NB4 (cell line): ENCODE measurements at regions not wholly inside any gene's neighbourhood (a gene's known extent, or its start where the extent isn't known, plus 50 kb on each side); places are given as distances from the start of the nearest gene placed in this dataset.

Experiments used
- DNase-seq: peaks from one replicate; pipeline ENCODE4 v3.0.0; 2010; ENCODE audit warnings: low read depth
- H3K4me3 ChIP-seq: one replicate; pipeline ENCODE4 v1.5.1; 2011; ENCODE audit warnings: mild to moderate bottlenecking, low read depth, low read length, moderate library complexity
- MYC ChIP-seq: IDR thresholded peaks from 2 replicates; pipeline ENCODE4 v1.6.1; 2011; ENCODE audit warnings: low read depth, low read length
- POLR2A ChIP-seq: IDR thresholded peaks from 2 replicates; pipeline ENCODE4 v1.6.1; 2011; ENCODE audit warnings: mild to moderate bottlenecking; ENCODE audit not compliant: insufficient read length; ENCODE audit errors: extremely low read depth
- TF ChIP-seq, protein P1 (sequence below): IDR thresholded peaks from one replicate; pipeline ENCODE4 v1.5.1; 2012; ENCODE audit warnings: low read depth, low read length
- TF ChIP-seq, protein P2 (sequence below): IDR thresholded peaks from 2 replicates; pipeline ENCODE4 v1.6.1; 2011; ENCODE audit warnings: low read depth, low read length

DNA sequence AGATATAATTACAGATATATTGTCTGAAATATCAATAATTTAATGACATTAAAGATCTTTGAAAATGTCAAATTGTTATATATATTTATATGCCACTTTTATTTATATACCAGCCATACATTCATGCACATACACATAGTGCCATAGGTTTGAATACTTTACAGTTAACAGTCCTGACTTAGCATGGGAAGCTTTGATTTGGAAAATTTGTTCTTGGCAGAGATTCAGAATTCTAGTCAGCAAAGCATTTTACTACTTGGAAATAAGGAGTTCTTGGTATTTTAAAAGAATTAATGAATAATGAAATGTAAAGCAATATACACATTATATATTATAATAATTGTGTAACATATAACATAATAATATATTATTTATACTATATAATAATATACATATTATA lies 277.0 kb upstream of the PCDH20 start:
- DNase-seq, result no peak
- TF ChIP-seq, protein P1, sequence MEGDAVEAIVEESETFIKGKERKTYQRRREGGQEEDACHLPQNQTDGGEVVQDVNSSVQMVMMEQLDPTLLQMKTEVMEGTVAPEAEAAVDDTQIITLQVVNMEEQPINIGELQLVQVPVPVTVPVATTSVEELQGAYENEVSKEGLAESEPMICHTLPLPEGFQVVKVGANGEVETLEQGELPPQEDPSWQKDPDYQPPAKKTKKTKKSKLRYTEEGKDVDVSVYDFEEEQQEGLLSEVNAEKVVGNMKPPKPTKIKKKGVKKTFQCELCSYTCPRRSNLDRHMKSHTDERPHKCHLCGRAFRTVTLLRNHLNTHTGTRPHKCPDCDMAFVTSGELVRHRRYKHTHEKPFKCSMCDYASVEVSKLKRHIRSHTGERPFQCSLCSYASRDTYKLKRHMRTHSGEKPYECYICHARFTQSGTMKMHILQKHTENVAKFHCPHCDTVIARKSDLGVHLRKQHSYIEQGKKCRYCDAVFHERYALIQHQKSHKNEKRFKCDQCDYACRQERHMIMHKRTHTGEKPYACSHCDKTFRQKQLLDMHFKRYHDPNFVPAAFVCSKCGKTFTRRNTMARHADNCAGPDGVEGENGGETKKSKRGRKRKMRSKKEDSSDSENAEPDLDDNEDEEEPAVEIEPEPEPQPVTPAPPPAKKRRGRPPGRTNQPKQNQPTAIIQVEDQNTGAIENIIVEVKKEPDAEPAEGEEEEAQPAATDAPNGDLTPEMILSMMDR, result no peak
- TF ChIP-seq MYC (no peak), POLR2A (no peak)
- TF ChIP-seq, protein P2, sequence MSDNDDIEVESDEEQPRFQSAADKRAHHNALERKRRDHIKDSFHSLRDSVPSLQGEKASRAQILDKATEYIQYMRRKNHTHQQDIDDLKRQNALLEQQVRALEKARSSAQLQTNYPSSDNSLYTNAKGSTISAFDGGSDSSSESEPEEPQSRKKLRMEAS, result no peak

DNA sequence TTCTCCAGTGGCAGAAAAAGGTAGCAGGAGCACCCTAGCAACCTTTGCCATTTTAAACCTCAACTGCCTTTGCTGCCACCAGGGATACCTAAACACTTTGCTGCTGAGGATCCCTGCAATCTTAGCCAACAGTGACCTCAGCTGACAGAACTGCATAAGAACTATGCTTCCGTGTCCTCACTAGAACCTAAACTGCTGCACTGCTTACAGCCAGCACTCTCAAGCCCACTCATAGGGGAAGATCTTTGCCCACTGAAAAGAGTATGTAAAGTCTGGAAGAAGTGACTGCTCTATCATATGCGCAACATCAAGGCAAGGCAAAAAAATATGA lies 270.0 kb upstream of the PCDH20 start:
- no peak overlapping the region for H3K4me3 ChIP-seq
- no peak for TF ChIP-seq MYC
- TF ChIP-seq, protein P1, result no peak
- TF ChIP-seq, protein P2, result no peak
- no peak for TF ChIP-seq POLR2A
- DNase-seq, result peak; percentile 11

More for the DNA sequence above, 277.0 kb upstream of the PCDH20 start:
- no peak overlapping the region for H3K4me3 ChIP-seq

DNA sequence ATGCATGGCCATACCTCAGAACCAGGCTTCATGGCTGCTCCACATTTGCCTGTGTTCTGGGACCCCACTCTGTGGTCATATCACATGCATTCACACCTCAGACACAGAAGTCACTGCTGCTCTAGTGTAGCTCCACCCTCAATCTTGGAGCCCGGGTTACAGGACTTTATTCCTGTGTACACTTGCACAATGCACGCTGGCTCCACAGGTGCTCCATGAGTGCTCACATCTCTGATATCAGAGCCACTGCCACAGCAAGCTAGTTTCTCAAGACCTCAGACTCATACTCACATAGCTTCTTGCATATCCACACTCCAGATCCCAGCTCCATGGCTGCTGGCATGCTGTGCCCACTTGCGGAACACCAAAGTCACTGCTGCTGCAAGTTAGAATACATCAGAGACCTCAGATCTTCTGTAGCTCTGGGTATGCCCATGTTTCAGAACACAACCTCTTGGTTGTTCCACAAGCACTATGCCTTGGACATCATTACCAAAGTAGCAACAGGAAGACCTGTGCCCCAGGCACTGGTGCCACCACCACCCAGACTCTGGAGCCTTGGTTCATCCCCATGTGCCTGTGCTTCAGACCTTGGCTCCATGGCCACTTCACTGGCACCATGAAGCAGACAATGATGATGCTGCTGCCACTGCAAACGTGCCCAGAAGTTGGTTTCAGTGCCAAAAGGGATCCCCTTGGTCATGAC lies 269.5 kb upstream of the PCDH20 start:
- TF ChIP-seq, protein P2, result no peak
- TF ChIP-seq MYC, result no peak
- TF ChIP-seq, protein P1, result no peak
- TF ChIP-seq POLR2A, result no peak
- DNase-seq, result no peak
- H3K4me3 ChIP-seq, result no peak overlapping the region

DNA sequence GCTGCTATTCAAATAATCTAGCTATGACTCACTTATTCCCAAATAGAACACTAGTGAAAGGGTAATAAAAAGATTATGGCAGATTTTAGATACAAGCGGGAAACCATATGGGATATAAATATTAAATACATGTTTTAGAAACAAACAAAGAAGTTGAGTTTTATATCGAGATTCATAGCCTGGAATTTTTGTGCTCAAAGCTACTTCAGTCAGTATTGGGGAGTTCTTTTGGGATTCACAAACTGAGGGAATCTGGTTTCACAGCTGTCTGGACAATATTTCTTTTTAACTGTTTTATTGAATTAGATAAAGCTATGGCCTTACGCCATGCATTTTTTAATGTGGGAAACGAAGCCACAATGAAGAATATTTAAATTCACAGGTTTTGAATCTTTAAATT lies 257.1 kb upstream of the PCDH20 start:
- TF ChIP-seq, protein P1, result no peak
- TF ChIP-seq, protein P2, result no peak
- TF ChIP-seq MYC (no peak), POLR2A (no peak)
- DNase-seq, result no peak
- no peak overlapping the region for H3K4me3 ChIP-seq

DNA sequence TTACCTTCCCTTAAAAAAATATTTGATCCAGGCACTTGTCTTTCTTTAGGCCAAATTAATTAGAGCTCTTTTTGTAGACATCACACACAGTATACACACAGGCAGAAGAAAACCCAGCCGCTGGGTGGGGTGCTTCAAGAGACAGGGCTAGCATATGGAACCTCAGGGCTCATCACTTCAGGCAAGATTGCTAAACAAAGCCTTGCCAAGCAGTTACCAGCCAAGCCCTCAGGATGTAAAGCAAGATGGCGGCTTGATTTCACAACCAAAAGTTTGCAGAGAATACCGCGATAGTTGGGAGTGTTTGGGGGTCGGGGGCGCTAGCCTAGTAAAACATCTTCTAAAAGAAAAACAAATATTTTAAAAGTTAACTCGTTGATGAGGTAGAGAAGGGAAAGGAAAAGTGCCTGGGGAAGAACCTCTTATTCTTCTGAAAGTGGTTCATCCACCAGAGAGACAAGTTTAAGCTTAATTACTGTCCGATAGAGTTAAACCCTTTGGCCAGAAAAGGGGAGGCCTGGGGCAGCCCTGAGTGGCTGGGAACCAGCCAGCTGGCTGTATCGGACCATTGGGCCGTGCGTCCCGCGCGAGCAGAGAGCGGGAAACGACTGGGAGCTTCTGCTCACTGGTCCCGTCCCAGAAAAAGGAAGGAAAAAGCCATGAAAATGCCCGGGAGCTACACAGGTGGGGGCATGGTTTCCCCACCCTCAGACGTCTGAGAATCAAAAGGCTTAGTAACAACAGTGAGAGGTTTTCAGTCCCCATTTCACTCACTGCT lies 254.9 kb upstream of the PCDH20 start:
- TF ChIP-seq, protein P2, result no peak
- TF ChIP-seq, protein P1, result no peak
- TF ChIP-seq MYC (no peak), POLR2A (no peak)
- H3K4me3 ChIP-seq, result no peak overlapping the region
- DNase-seq, result no peak
